HT1080 (cell line): ENCODE measurements at regions not wholly inside any gene's neighbourhood (a gene's known extent, or its start where the extent isn't known, plus 50 kb on each side); places are given as distances from the start of the nearest gene placed in this dataset.
"Not testable (repeated sequence)": the region's sequence is repeated elsewhere in the genome, so short reads cannot be mapped to it uniquely, and the experiment has no call there.

Experiments used
- DNase-seq: peaks from one replicate; pipeline ENCODE4 v3.0.0-alpha.2; 2015; ENCODE audit warnings: low read depth

GRCh38 chr10:64182671-64183070, 661.5 kb downstream of the REEP3 start:
- no peak for DNase-seq

- no peak for DNase-seq
Measured at GRCh38 chr10:64191286-64191685, 670.1 kb downstream of the REEP3 start.

GRCh38 chr10:64196638-64197315, 675.6 kb downstream of the REEP3 start:
- DNase-seq = no peak

DNA sequence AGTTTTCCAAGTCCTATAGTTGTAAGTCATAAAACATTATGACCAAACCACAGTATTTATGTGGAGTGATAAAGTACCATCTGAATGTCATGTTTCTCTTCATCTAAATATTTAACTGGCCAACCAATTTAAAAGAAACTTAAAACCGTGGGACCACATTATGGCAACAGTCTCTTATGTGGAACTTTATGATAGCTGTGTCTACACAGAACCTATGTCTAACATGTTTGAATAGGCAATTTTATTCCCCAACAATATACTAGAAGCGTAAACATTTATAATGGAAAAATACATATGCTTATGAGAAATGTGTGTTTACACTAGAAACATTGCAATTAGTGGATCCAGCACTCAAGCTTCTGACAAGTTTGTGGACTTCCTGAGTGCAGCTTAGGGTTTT, 680.7 kb downstream of the REEP3 start:
- no peak for DNase-seq

- DNase-seq = not testable (repeated sequence)
Measured at GRCh38 chr10:64204504-64204903, 683.3 kb downstream of the REEP3 start.

GRCh38 chr10:64206409-64206808, 685.2 kb downstream of the REEP3 start:
- no peak for DNase-seq

- peak; percentile 23 for DNase-seq
Measured at GRCh38 chr10:64209561-64209960, 688.4 kb downstream of the REEP3 start.

DNA sequence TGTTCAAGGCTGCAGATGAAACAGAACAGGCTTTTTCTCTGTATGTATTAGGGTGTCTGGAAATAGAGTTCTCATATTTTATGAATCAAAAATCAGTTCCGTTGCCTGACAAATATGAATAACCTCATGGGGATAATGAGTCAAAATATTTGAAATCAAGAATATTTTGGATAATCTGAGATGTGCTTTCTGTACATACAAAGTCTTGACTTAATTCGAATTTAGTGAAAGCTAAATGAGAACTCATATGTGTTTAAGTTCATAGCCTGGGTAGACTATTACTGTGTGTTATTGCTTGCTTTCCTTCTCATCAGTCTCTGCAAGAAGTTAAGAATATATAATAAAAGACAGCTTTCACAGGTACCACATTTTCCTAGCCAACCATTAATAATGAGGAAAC, 689.0 kb downstream of the REEP3 start:
- DNase-seq = no peak

DNA sequence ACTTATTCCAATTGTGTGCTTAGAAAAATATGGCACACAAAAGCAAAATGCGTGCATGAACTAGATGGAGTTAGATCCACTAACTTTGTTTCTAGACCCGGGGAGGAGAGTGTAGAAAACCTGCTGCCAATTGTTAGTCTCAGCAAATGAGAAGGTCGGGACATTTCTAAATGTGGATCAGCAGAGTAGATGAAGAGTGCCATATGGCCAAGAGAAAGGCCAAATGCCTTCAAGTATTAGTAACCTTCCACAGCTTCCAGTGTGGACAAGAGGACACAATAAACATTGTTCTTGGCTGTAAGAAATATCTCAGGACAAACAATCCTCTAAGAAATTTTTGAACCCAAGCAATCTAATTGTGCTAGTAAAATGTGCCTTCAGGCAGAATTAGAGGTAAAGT, 690.3 kb downstream of the REEP3 start:
- DNase-seq = no peak

DNA sequence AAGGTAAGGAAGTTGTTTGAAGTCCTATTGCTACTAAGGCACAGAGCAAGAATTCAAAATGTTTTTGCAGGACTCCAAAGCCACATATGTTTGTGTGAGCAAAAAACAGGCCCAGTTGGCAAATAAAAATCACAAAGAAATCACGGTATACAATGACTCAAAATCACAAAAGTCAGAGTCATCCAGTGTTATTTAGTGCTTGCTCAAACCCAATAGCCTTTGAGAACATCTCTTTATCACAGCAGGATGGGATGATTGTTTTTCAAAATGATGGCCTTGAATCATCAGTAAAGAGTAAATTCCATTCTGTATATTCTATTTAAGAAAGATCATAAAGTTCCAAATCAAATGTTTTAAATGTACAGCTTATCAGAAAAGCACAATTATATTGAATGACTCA, 693.9 kb downstream of the REEP3 start:
- DNase-seq = no peak

DNA sequence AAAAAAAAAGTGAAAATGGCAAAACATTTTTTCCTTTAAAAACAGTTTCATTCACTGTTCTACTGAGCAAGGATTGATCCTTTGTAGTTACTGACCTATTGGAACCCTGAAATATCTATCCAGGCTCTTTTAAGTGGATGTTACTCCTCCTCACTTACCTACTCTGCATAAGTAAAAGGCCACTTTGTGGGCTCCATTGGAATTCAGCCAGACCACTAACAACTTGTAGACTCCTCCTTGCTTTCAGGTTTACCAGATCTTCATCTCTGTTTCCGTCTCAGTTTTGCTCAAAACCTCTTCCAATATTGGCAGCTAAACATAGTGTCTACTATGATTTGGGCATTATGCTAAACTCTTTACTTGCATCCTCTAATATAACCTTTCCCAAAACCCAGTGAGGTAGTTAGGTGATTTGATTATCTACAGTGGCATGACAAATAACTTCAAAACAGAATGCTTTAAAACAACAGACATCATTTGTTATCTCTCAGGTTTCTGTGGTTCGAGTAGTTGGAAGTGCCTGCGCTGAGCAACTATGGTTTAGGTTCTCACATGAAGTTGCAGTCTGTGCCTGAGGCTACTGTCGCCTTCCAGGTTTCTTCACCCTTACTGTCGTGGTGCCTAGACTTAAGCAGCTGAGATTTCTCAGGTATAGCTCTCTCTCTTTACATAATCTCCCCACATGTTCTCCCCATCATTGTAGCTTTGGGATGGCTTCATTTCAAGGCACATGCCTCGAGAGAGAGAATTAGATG, 698.2 kb downstream of the REEP3 start:
- no peak for DNase-seq

GRCh38 chr10:64234489-64234888, 713.3 kb downstream of the REEP3 start:
- DNase-seq = no peak

DNA sequence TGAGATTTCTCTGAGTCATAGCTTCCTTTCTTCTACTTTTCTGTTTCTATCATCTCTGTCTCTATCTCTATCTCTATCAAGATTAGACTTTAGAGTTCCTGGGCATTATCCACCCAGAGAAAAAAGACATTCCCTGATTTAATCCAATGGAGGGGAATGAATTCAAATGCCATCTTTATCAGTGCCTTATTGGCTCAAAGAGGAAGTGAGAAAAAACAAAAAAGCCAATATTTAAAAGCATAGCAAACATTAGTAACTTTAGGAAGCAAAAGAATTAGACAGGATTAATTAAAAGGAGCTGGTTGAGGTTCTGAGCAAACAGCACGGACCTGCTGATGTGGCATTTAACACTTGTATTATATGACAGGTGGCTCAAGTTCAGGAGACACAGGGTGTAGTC, 736.5 kb downstream of the REEP3 start:
- DNase-seq = no peak

DNA sequence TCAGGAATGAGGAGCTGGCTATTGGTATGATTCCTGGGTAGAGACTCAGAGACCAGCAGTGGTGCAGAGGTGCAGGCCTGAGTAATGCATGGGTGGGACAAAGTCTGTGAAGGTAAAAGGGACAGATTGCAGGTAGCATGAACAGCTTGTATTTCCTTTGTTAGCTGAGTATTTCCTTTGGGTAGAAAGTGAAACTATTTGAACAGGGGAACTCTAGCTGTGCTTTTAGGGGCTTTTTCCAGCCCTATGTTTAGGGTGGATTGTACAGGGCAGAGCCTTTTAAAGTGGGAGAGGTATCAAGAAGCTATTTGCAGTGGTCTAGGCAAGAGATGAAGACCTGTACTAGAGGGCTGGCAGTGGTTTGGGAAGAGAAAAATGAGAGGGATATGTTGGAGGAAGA, 739.9 kb downstream of the REEP3 start:
- DNase-seq = no peak

GRCh38 chr10:64261676-64262075, 740.5 kb downstream of the REEP3 start:
- no peak for DNase-seq

DNA sequence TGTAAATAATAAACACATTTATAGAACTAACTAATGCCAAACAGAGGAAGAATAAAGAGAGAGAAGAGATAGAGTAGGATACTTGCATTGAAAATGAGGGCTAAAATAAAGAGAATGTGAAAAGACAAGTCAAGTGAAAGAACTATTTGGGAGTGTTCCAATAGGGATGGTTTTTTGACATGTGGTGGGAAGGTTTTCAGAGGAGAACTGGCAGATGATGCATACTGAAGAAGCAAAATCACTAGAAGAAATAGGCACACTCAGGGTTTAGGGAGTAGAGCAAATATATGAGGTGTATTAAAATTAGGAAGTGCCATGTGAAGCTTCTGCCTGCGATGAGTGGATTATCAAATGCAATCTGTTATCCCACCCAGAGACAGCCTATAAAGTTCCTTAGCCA, 744.8 kb downstream of the REEP3 start:
- DNase-seq = no peak

- no peak for DNase-seq
Measured at GRCh38 chr10:64271508-64271907, 750.3 kb downstream of the REEP3 start.

DNA sequence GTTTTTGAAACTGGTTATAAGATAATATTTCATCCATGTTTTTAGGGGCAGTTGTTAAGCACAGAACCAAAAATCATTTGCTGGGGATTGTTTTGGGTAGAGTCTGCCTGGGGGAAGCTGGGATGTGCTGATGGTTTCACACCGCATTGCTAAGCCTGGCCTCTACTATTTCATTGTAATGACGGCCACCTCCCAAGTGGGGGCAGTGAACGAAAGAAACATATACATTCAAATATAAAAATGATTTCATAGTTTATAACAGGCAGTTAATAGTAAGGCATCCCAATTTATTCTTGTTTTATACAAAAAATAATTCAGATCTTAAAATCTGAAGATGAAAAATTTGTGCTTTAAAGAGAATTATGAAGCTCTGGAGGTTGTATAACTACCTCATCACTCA, 750.8 kb downstream of the REEP3 start:
- DNase-seq = no peak

- DNase-seq = no peak
Measured at GRCh38 chr10:64275001-64275400, 753.8 kb downstream of the REEP3 start.

DNA sequence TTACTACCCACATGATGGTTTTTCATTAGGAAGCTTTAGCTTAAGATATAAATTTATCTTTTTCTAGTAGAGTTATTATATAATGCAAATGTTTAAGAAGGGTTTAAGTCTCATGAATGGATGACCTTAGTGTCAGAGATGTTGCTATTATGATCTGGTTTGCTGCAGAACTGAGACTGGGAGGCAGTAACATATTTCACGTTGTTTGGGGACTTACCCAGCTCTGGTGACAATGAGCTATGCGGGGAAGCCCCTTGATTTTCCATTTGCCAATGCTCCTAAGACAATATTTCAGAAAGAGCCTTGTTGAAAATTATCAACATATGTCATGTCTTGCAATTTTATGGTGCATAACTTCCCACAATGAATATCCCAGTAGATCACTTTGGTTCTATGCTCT, 754.6 kb downstream of the REEP3 start:
- DNase-seq = no peak

DNA sequence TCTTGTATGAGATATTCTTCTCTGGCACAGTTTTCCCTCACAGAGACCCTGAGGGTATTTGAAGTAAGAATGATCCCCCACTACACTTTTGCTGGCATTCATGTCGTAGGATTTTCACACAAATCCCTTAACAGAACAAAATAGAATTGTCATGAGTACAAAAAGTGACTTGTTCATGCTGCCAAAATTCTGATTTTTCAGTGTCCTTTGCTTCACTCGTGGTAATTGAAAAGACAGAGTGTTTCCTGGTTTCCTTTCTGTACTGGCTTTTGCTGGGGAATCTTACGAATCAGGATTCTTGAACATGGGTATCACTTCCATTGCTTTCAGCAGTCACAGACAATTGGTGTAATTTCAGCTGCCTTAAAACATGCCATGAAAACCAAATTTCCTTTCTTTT, 756.3 kb downstream of the REEP3 start:
- no peak for DNase-seq

- no peak for DNase-seq
Measured at GRCh38 chr10:64283621-64284020, 762.4 kb downstream of the REEP3 start.

- DNase-seq = no peak
Measured at GRCh38 chr10:64286533-64286932, 765.3 kb downstream of the REEP3 start.
